Keratinocyte (primary cell): ENCODE measurements at regions not wholly inside any gene's neighbourhood (a gene's known extent, or its start where the extent isn't known, plus 50 kb on each side); places are given as distances from the start of the nearest gene placed in this dataset.

Experiments used
- DNase-seq: peaks from one replicate; pipeline ENCODE4 v3.0.0-alpha.2; 2011; ENCODE audit warnings: low read depth, missing footprints, low spot score
- FAIRE-seq: peaks from 2 replicates; lab custom pipeline; 2011; peaks lifted over from hg19 to GRCh38; lab: Jason Lieb, UNC
- H2AFZ ChIP-seq: 2 replicates; pipeline ENCODE4 v1.6.0; 2012; ENCODE audit warnings: low read length, control low read depth, inconsistent platforms; ENCODE audit not compliant: control insufficient read depth
- H3K27ac ChIP-seq: 2 replicates; pipeline ENCODE4 v1.5.1; 2011; ENCODE audit warnings: low read length; ENCODE audit not compliant: control insufficient read depth, insufficient read depth
- H3K27me3 ChIP-seq: 3 replicates; pipeline ENCODE4 v1.6.0; 2011; ENCODE audit warnings: low read length; ENCODE audit not compliant: control insufficient read depth, insufficient read depth; ENCODE audit errors: extremely low read depth
- H3K36me3 ChIP-seq, 2 experiments: 2 replicates in 1 of 2; 3 replicates in 1 of 2; pipeline ENCODE4 v1.5.1; 2011; ENCODE audit warnings: low read length in 2 of 2, mild to moderate bottlenecking in 1 of 2; ENCODE audit not compliant: control insufficient read depth in 2 of 2, insufficient read depth in 2 of 2; ENCODE audit errors: extremely low read depth in 1 of 2
- H3K4me1 ChIP-seq: 3 replicates; pipeline ENCODE4 v1.5.1; 2011; ENCODE audit warnings: low read length; ENCODE audit not compliant: control insufficient read depth, insufficient read depth; ENCODE audit errors: extremely low read depth
- H3K4me2 ChIP-seq: 3 replicates; pipeline ENCODE4 v1.6.0; 2011; ENCODE audit warnings: low read depth, low read length; ENCODE audit not compliant: control insufficient read depth, insufficient read depth; ENCODE audit errors: extremely low read depth
- H3K4me3 ChIP-seq, 3 experiments: fragments of 200-600 bp in 1 of 3; sonication (generic) in 1 of 3; 2 replicates in 2 of 3; 3 replicates in 1 of 3; pipeline ENCODE4 v1.5.1; 2011 to 2016; ENCODE audit warnings: low read length in 3 of 3, mild to moderate bottlenecking in 3 of 3, control low read depth in 2 of 3, inconsistent platforms in 1 of 3, low read depth in 1 of 3, mixed read lengths in 1 of 3, mixed run types in 1 of 3, moderate library complexity in 1 of 3; ENCODE audit not compliant: control insufficient read depth in 2 of 3, insufficient read depth in 2 of 3; ENCODE audit errors: extremely low read depth in 1 of 3
- H3K79me2 ChIP-seq: 2 replicates; pipeline ENCODE4 v1.6.0; 2012; ENCODE audit warnings: low read length; ENCODE audit not compliant: control insufficient read depth, insufficient read depth
- H3K9ac ChIP-seq: 3 replicates; pipeline ENCODE4 v1.6.0; 2011; ENCODE audit warnings: low read length; ENCODE audit not compliant: control insufficient read depth, insufficient read depth; ENCODE audit errors: extremely low read depth
- H3K9me1 ChIP-seq: 3 replicates; pipeline ENCODE4 v1.6.0; 2011; ENCODE audit warnings: low read length; ENCODE audit not compliant: control insufficient read depth, insufficient read depth; ENCODE audit errors: extremely low read depth
- H3K9me3 ChIP-seq: 2 replicates; pipeline ENCODE4 v1.5.1; 2012; ENCODE audit warnings: low read depth, low read length; ENCODE audit not compliant: control insufficient read depth
- H4K20me1 ChIP-seq: 3 replicates; pipeline ENCODE4 v1.6.0; 2011; ENCODE audit warnings: low read length; ENCODE audit not compliant: control insufficient read depth, insufficient read depth; ENCODE audit errors: extremely low read depth
- CTCF ChIP-seq, 3 experiments: IDR thresholded peaks in 1 of 3; conservative IDR thresholded peaks in 1 of 3; optimal IDR thresholded peaks in 1 of 3; 2 replicates in 2 of 3; 3 replicates in 1 of 3; pipeline versions ENCODE3 to v1.5.1; 2011; ENCODE audit warnings: low read length in 3 of 3, mild to moderate bottlenecking in 3 of 3, moderate library complexity in 2 of 3, control low read depth in 1 of 3, inconsistent platforms in 1 of 3; ENCODE audit not compliant: insufficient read depth in 2 of 3; ENCODE audit errors: extremely low read depth in 1 of 3
- EZH2 ChIP-seq: IDR thresholded peaks from one replicate; pipeline ENCODE4 v1.6.1; 2012; ENCODE audit warnings: inconsistent platforms, mild to moderate bottlenecking, low read length, moderate library complexity
- dilution Hi-C: fragments of 300-500 bp; cut with MboI; formaldehyde crosslinking; loops from one replicate; pipeline ENCODE4 v1.7.0; 2020; ENCODE audit warnings: low sequenced_read_pairs; ENCODE audit not compliant: extremely low pct_ligation_motif_present

GRCh38 chr6:1187293-1188131 lies 124.4 kb upstream of the FOXQ1 start:
- Histone ChIP-seq H3K27me3 (no peaks in the 10 kb centered on the region), H3K79me2 (no peaks in the 10 kb centered on the region), H3K9ac (no peak overlapping the region), H4K20me1 (no peaks in the 10 kb centered on the region), H3K36me3 (no peaks in the 10 kb centered on the region), H3K4me3 (no peak overlapping the region), H3K4me2 (peak overlapping the region; percentile 18), H3K9me3 (no peaks in the 10 kb centered on the region), H2AFZ (no peak overlapping the region), H3K27ac (no peak overlapping the region), H3K4me1 (peaks cover 38% of the 10 kb centered on the region), H3K9me1 (no peaks in the 10 kb centered on the region)
- dilution Hi-C loops = no loop called here
- DNase-seq (no peak), FAIRE-seq (peak; percentile 58)
- TF ChIP-seq CTCF (optimal IDR thresholded peaks at IDR 0.05 in 1 of 3, IDR thresholded peaks at IDR 0.05 in 1 of 3, conservative IDR thresholded peaks at IDR 0.05 in 1 of 3; ENCODE audit: extremely low read depth in 1 of 3, insufficient read depth in 2 of 3, low read length in 3 of 3) = no peak
- TF ChIP-seq EZH2 = no peak

GRCh38 chr6:1184318-1184717 lies 127.6 kb upstream of the FOXQ1 start:
- Histone ChIP-seq H3K9ac (no peak overlapping the region), H3K36me3 (no peaks in the 10 kb centered on the region), H3K4me3 (no peak overlapping the region), H3K9me1 (no peaks in the 10 kb centered on the region), H3K79me2 (no peaks in the 10 kb centered on the region), H4K20me1 (no peaks in the 10 kb centered on the region), H3K27me3 (no peaks in the 10 kb centered on the region), H3K27ac (no peak overlapping the region), H3K4me2 (no peak overlapping the region), H3K9me3 (no peaks in the 10 kb centered on the region), H2AFZ (no peak overlapping the region), H3K4me1 (peaks cover 25% of the 10 kb centered on the region)
- no peak for FAIRE-seq
- dilution Hi-C loops = no loop called here
- no peak for TF ChIP-seq CTCF (optimal IDR thresholded peaks at IDR 0.05 in 1 of 3, IDR thresholded peaks at IDR 0.05 in 1 of 3, conservative IDR thresholded peaks at IDR 0.05 in 1 of 3; ENCODE audit: extremely low read depth in 1 of 3, insufficient read depth in 2 of 3, low read length in 3 of 3)
- no peak for TF ChIP-seq EZH2
- DNase-seq = no peak
